Lower leg skin (tissue), 3 donors: ENCODE measurements at regions not wholly inside any gene's neighbourhood (a gene's known extent, or its start where the extent isn't known, plus 50 kb on each side); places are given as distances from the start of the nearest gene placed in this dataset.

Source experiments
- CTCF ChIP-seq, 3 donors: fragments of 450-650 bp; IDR thresholded peaks; one replicate each; pipeline ENCODE4 v1.5.1; 2016; ENCODE audit warnings: antibody characterized with exemption in 3 of 3, mild to moderate bottlenecking in 3 of 3, moderate library complexity in 2 of 3
- POLR2A ChIP-seq, 2 donors: fragments of 450-650 bp; IDR thresholded peaks; one replicate each; pipeline ENCODE4 v1.6.1; 2016 to 2017; ENCODE audit warnings: antibody characterized with exemption in 2 of 2, mild to moderate bottlenecking in 1 of 2, moderate library complexity in 1 of 2

GRCh38 chr7:378041-378420 lies 88.1 kb downstream of the FOXL3 start:
- TF ChIP-seq CTCF (IDR thresholded peaks at IDR 0.05) (no peak), POLR2A (IDR thresholded peaks at IDR 0.05) (no peak)
